ENCODE measurements at regions not wholly inside any gene's neighbourhood (a gene's known extent, or its start where the extent isn't known, plus 50 kb on each side); places are given as distances from the start of the nearest gene placed in this dataset.
"Not testable (repeated sequence)": the region's sequence is repeated elsewhere in the genome, so short reads cannot be mapped to it uniquely, and the experiment has no call there.

- no peak for DNase-seq (ENCODE audit: low read depth)
Observed at GRCh38 chr1:47491341-47491753, 53.5 kb downstream of the FOXD2 start.

GRCh38 chr1:47495176-47495713 lies 57.4 kb downstream of the FOXD2 start:
- DNase-seq (ENCODE audit: low read depth) = no peak

GRCh38 chr1:47498551-47498950 lies 60.7 kb downstream of the FOXD2 start:
- no peak for DNase-seq (ENCODE audit: low read depth)

GRCh38 chr1:47501069-47501468 lies 63.2 kb downstream of the FOXD2 start:
- no peak for DNase-seq (ENCODE audit: low read depth)

GRCh38 chr1:47502746-47503370 lies 65.0 kb downstream of the FOXD2 start:
- DNase-seq (ENCODE audit: low read depth) = no peak

GRCh38 chr1:47504840-47505239 lies 67.0 kb downstream of the FOXD2 start:
- DNase-seq (ENCODE audit: low read depth) = not testable (repeated sequence)

- DNase-seq (ENCODE audit: low read depth) = no peak
Observed at GRCh38 chr1:47505267-47505666, 67.4 kb downstream of the FOXD2 start.

- DNase-seq (ENCODE audit: low read depth) = no peak
Observed at GRCh38 chr1:47506053-47506452, 68.2 kb downstream of the FOXD2 start.

GRCh38 chr1:47507144-47507543 lies 69.3 kb downstream of the FOXD2 start:
- DNase-seq (ENCODE audit: low read depth) = no peak

GRCh38 chr1:47507881-47508701 lies 70.2 kb downstream of the FOXD2 start:
- no peak for DNase-seq (ENCODE audit: low read depth)

GRCh38 chr1:47508702-47509431 lies 71.0 kb downstream of the FOXD2 start:
- DNase-seq (ENCODE audit: low read depth) = no peak

- DNase-seq (ENCODE audit: low read depth) = no peak
Observed at GRCh38 chr1:47510282-47510811, 72.5 kb downstream of the FOXD2 start.

- no peak for DNase-seq (ENCODE audit: low read depth)
Observed at GRCh38 chr1:47511825-47512224, 74.0 kb downstream of the FOXD2 start.

- DNase-seq (ENCODE audit: low read depth) = no peak
Observed at GRCh38 chr1:47513393-47513792, 75.5 kb downstream of the FOXD2 start.

- DNase-seq (ENCODE audit: low read depth) = no peak
Observed at GRCh38 chr1:47514229-47514628, 76.4 kb downstream of the FOXD2 start.

GRCh38 chr1:47515164-47515789 lies 77.4 kb downstream of the FOXD2 start:
- no peak for DNase-seq (ENCODE audit: low read depth)

GRCh38 chr1:47517946-47518345 lies 80.1 kb downstream of the FOXD2 start:
- no peak for DNase-seq (ENCODE audit: low read depth)

GRCh38 chr1:47519491-47519890 lies 81.6 kb downstream of the FOXD2 start:
- DNase-seq (ENCODE audit: low read depth) = no peak

GRCh38 chr1:47519971-47520370 lies 82.1 kb downstream of the FOXD2 start:
- no peak for DNase-seq (ENCODE audit: low read depth)

GRCh38 chr1:47521034-47521881 lies 83.4 kb downstream of the FOXD2 start:
- no peak for DNase-seq (ENCODE audit: low read depth)
